GM21515 (cell line): ENCODE measurements at regions not wholly inside any gene's neighbourhood (a gene's known extent, or its start where the extent isn't known, plus 50 kb on each side); places are given as distances from the start of the nearest gene placed in this dataset.

ENCODE experiments used
- ATAC-seq: cut with Tn5 transposase; IDR thresholded peaks from one replicate; pipeline ENCODE4 v1.9.1; 2021; ENCODE audit not compliant: unreplicated experiment

GRCh38 chr2:19507137-19507536, 148.7 kb upstream of the OSR1 start:
- ATAC-seq, result no peak

- no peak for ATAC-seq
These were observed 147.0 kb upstream of the OSR1 start for GRCh38 chr2:19505199-19506136.

GRCh38 chr2:19504400-19505198, 146.2 kb upstream of the OSR1 start:
- no peak for ATAC-seq

- no peak for ATAC-seq
These were observed 145.5 kb upstream of the OSR1 start for GRCh38 chr2:19503915-19504314.

- ATAC-seq, result no peak
These were observed 145.0 kb upstream of the OSR1 start for GRCh38 chr2:19503406-19503805.

- ATAC-seq, result no peak
These were observed 141.7 kb upstream of the OSR1 start for GRCh38 chr2:19500126-19500525.

- ATAC-seq, result no peak
These were observed 138.2 kb upstream of the OSR1 start for GRCh38 chr2:19496646-19497045.

GRCh38 chr2:19494241-19494640, 135.8 kb upstream of the OSR1 start:
- ATAC-seq, result no peak

GRCh38 chr2:19491796-19492195, 133.4 kb upstream of the OSR1 start:
- ATAC-seq, result no peak

GRCh38 chr2:19490846-19491435, 132.5 kb upstream of the OSR1 start:
- ATAC-seq, result no peak

GRCh38 chr2:19488009-19488691, 129.7 kb upstream of the OSR1 start:
- ATAC-seq, result peak; percentile 57

GRCh38 chr2:19484736-19485135, 126.3 kb upstream of the OSR1 start:
- ATAC-seq, result peak; percentile 68

GRCh38 chr2:19480673-19481072, 122.2 kb upstream of the OSR1 start:
- no peak for ATAC-seq

- ATAC-seq, result no peak
These were observed 121.2 kb upstream of the OSR1 start for GRCh38 chr2:19479666-19480065.

GRCh38 chr2:19478409-19478808, 120.0 kb upstream of the OSR1 start:
- no peak for ATAC-seq

- ATAC-seq, result no peak
These were observed 117.9 kb upstream of the OSR1 start for GRCh38 chr2:19476327-19476726.

- ATAC-seq, result peak; percentile 96
These were observed 115.7 kb upstream of the OSR1 start for GRCh38 chr2:19474128-19474527.

- ATAC-seq, result no peak
These were observed 114.9 kb upstream of the OSR1 start for GRCh38 chr2:19473350-19473749.

GRCh38 chr2:19472391-19472978, 114.1 kb upstream of the OSR1 start:
- no peak for ATAC-seq

GRCh38 chr2:19471491-19471890, 113.1 kb upstream of the OSR1 start:
- ATAC-seq, result no peak

GRCh38 chr2:19465978-19466377, 107.6 kb upstream of the OSR1 start:
- no peak for ATAC-seq
